Endodermal cell (in vitro differentiated cells): ENCODE measurements at regions not wholly inside any gene's neighbourhood (a gene's known extent, or its start where the extent isn't known, plus 50 kb on each side); places are given as distances from the start of the nearest gene placed in this dataset.

Source experiments
- DNase-seq: peaks from one replicate; pipeline ENCODE4 v3.0.0-alpha.2; 2017
- H3K27ac ChIP-seq: 2 replicates; pipeline ENCODE4 v1.5.1; 2013; ENCODE audit warnings: mild to moderate bottlenecking, low read depth, low read length, moderate library complexity
- H3K27me3 ChIP-seq: 2 replicates; pipeline ENCODE4 v1.6.1; 2013; ENCODE audit warnings: mild to moderate bottlenecking, low read length, moderate library complexity; ENCODE audit not compliant: insufficient read depth, control insufficient read depth, poor library complexity, severe bottlenecking
- H3K36me3 ChIP-seq: 2 replicates; pipeline ENCODE4 v1.7.0; 2013; ENCODE audit warnings: mild to moderate bottlenecking, low read length, moderate library complexity; ENCODE audit not compliant: control insufficient read depth, insufficient read depth
- H3K4me1 ChIP-seq: one replicate; pipeline ENCODE4 v1.7.0; 2013; ENCODE audit warnings: low read length; ENCODE audit not compliant: control insufficient read depth, insufficient read depth
- H3K4me3 ChIP-seq: 2 replicates; pipeline ENCODE4 v1.5.1; 2013; ENCODE audit warnings: mild to moderate bottlenecking, low read length, moderate library complexity
- H3K9ac ChIP-seq: 2 replicates; pipeline ENCODE4 v1.6.1; 2013; ENCODE audit warnings: mild to moderate bottlenecking, low read length, moderate library complexity; ENCODE audit not compliant: poor library complexity, severe bottlenecking; ENCODE audit errors: extremely low read depth
- H3K9me3 ChIP-seq: 2 replicates; pipeline ENCODE4 v1.6.1; 2013; ENCODE audit warnings: mild to moderate bottlenecking, low read length, moderate library complexity; ENCODE audit not compliant: control insufficient read depth
- H3K27ac Mint-ChIP-seq: 2 replicates; pipeline ENCODE4 v1.8.0; 2020; ENCODE audit warnings: mixed read lengths
- H3K27me3 Mint-ChIP-seq: 2 replicates; pipeline ENCODE4 v1.8.0; 2021; ENCODE audit warnings: mild to moderate bottlenecking, mixed read lengths; ENCODE audit not compliant: insufficient read depth
- H3K36me3 Mint-ChIP-seq: 2 replicates; pipeline ENCODE4 v1.8.0; 2020; ENCODE audit warnings: low read depth, mixed read lengths
- H3K4me1 Mint-ChIP-seq: 2 replicates; pipeline ENCODE4 v1.8.0; 2020; ENCODE audit warnings: mixed read lengths
- H3K4me3 Mint-ChIP-seq: 2 replicates; pipeline ENCODE4 v1.8.0; 2020; ENCODE audit warnings: mild to moderate bottlenecking, moderate library complexity, mixed read lengths
- H3K9me3 Mint-ChIP-seq: 2 replicates; pipeline ENCODE4 v1.8.0; 2020; ENCODE audit warnings: mild to moderate bottlenecking, mixed read lengths
- WGBS, 2 experiments: methylation state at CpG; one replicate each; pipeline versions ENCODE4 v1.1.5 to v1.1.7; 2013; ENCODE audit warnings: missing lambda C conversion rate in 2 of 2, mixed read lengths in 1 of 2; ENCODE audit not compliant: insufficient coverage in 1 of 2, insufficient read length in 1 of 2; 5-methylcytosine and 5-hydroxymethylcytosine counted together
- TF ChIP-seq, protein P1 (sequence below): fragments of 200-600 bp; sonication (generic); conservative IDR thresholded peaks from 2 replicates; pipeline ENCODE4 v1.5.0; 2021; ENCODE audit warnings: antibody characterized with exemption, mild to moderate bottlenecking

DNA sequence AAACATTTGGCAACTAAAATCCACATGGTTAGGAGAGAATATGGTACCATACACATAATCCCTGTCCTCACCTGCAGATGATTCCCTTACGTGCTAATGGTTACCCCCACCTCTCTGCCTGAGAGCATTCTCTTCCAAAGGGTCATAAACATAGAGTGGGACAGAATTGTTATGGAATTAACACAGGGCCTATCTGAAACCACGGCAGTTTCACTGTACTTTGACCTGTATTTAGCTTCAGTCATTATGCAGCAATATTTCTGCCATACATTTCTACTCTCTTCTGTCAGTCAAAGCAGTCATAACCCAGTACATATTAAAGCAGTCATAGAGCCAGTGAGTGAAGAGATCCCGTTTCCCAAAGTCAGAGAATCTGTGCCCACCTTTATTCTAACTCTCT is 1128.9 kb upstream of the NXPH2 start:
- Mint-ChIP-seq H3K4me3 (no peak overlapping the region), H3K27ac (no peak overlapping the region), H3K27me3 (no peaks in the 10 kb centered on the region), H3K9me3 (peaks cover 16% of the 10 kb centered on the region), H3K36me3 (no peaks in the 10 kb centered on the region), H3K4me1 (no peaks in the 10 kb centered on the region)
- 58% methylated on average over 3 of the region's 3 CpGs; no CpG with 5 or more reads in 1 of the 2 experiments for WGBS, 2 experiments
- H3K9ac ChIP-seq, result no peak overlapping the region
- no peak overlapping the region for H3K4me3 ChIP-seq
- peaks cover 10% of the 10 kb centered on the region for H3K9me3 ChIP-seq
- H3K36me3 ChIP-seq, result no peaks in the 10 kb centered on the region
- TF ChIP-seq, protein P1, sequence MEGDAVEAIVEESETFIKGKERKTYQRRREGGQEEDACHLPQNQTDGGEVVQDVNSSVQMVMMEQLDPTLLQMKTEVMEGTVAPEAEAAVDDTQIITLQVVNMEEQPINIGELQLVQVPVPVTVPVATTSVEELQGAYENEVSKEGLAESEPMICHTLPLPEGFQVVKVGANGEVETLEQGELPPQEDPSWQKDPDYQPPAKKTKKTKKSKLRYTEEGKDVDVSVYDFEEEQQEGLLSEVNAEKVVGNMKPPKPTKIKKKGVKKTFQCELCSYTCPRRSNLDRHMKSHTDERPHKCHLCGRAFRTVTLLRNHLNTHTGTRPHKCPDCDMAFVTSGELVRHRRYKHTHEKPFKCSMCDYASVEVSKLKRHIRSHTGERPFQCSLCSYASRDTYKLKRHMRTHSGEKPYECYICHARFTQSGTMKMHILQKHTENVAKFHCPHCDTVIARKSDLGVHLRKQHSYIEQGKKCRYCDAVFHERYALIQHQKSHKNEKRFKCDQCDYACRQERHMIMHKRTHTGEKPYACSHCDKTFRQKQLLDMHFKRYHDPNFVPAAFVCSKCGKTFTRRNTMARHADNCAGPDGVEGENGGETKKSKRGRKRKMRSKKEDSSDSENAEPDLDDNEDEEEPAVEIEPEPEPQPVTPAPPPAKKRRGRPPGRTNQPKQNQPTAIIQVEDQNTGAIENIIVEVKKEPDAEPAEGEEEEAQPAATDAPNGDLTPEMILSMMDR, result no peak
- no peaks in the 10 kb centered on the region for H3K27me3 ChIP-seq
- no peak for DNase-seq
- no peak overlapping the region for H3K27ac ChIP-seq
- no peaks in the 10 kb centered on the region for H3K4me1 ChIP-seq

DNA sequence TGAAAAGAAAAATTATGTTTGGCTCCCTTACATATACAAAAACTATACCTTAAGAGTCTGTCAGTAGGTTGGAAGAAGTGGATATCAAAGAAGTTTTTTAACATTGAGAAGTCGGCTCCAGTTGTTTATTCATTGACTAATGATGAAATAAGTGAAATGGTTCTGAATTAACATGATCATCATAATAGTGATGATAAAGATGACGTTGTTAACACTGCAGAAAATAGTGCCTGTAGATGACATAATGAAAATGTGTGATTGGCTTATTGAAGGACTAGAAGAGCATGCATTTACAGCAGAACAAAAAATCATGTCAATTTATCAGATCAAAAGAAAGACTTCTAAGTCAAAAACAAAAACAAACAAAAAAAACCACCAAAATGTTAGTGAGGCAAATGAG is 1125.4 kb upstream of the NXPH2 start:
- H3K4me3 ChIP-seq, result no peak overlapping the region
- WGBS, 2 experiments, result 80 to 91% methylated on average over 1 to 2 of the region's 2 CpGs
- Mint-ChIP-seq H3K27me3 (no peaks in the 10 kb centered on the region), H3K9me3 (no peaks in the 10 kb centered on the region), H3K4me3 (no peak overlapping the region), H3K36me3 (no peaks in the 10 kb centered on the region), H3K4me1 (no peaks in the 10 kb centered on the region), H3K27ac (no peak overlapping the region)
- no peaks in the 10 kb centered on the region for H3K4me1 ChIP-seq
- no peak overlapping the region for H3K27ac ChIP-seq
- H3K36me3 ChIP-seq, result no peaks in the 10 kb centered on the region
- no peaks in the 10 kb centered on the region for H3K27me3 ChIP-seq
- H3K9ac ChIP-seq, result no peak overlapping the region
- TF ChIP-seq, protein P1, result no peak
- DNase-seq, result no peak
- H3K9me3 ChIP-seq, result no peaks in the 10 kb centered on the region

DNA sequence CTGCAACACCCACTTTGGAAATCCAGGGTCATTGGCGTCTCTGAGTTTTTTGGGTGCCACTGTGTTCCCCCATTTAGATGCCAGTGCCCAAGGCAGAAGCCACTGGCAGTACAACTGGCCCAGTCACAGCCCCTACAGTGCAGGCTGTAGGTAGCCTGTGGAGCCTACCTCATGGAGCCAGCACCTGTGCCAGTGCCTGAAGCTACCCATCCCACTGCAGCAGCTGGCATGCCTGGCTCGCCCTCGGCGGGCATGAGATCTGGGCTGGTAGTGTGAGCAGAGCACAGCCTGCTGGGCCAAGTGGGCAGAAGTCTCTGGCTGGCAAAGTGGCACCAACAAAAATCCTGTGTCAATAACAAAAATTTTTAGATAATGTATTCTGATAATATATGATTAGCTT is 1111.4 kb upstream of the NXPH2 start:
- Histone ChIP-seq H3K4me3 (no peak overlapping the region), H3K27me3 (no peaks in the 10 kb centered on the region), H3K9me3 (peaks cover 8% of the 10 kb centered on the region), H3K36me3 (no peaks in the 10 kb centered on the region), H3K9ac (no peak overlapping the region), H3K27ac (no peak overlapping the region), H3K4me1 (no peaks in the 10 kb centered on the region)
- Mint-ChIP-seq H3K27me3 (no peaks in the 10 kb centered on the region), H3K4me3 (no peak overlapping the region), H3K9me3 (peaks cover 12% of the 10 kb centered on the region), H3K27ac (no peak overlapping the region), H3K4me1 (no peaks in the 10 kb centered on the region), H3K36me3 (no peaks in the 10 kb centered on the region)
- WGBS, 2 experiments, result 70 to 100% methylated on average over 1 to 4 of the region's 4 CpGs
- TF ChIP-seq, protein P1, result no peak
- DNase-seq, result no peak
